Liver (tissue), 8 donors: ENCODE measurements at regions not wholly inside any gene's neighbourhood (a gene's known extent, or its start where the extent isn't known, plus 50 kb on each side); places are given as distances from the start of the nearest gene placed in this dataset.

Experiments
- DNase-seq: peaks from one replicate; pipeline ENCODE4 v3.0.0-alpha.2; 2017; ENCODE audit warnings: low spot score
- H3K27ac ChIP-seq, 2 donors: one replicate each; pipeline ENCODE4 v1.7.0; 2013; ENCODE audit warnings: inconsistent platforms in 2 of 2, low read length in 2 of 2, control low read depth in 1 of 2, low read depth in 1 of 2, mild to moderate bottlenecking in 1 of 2
- H3K27me3 ChIP-seq, 4 donors: one replicate each; pipeline versions ENCODE4 v1.6.1 to v1.7.0; 2013; ENCODE audit warnings: low read length in 3 of 4, inconsistent platforms in 1 of 4, mild to moderate bottlenecking in 1 of 4, moderate library complexity in 1 of 4; ENCODE audit not compliant: control insufficient read depth in 4 of 4, insufficient read depth in 4 of 4
- H3K36me3 ChIP-seq, 4 donors: one replicate each; pipeline versions ENCODE4 v1.6.1 to v1.7.0; 2013; ENCODE audit warnings: low read length in 3 of 4, mild to moderate bottlenecking in 3 of 4, low read depth in 1 of 4, moderate library complexity in 1 of 4; ENCODE audit not compliant: control insufficient read depth in 4 of 4, insufficient read depth in 3 of 4
- H3K4me1 ChIP-seq, 4 donors: one replicate each; pipeline versions ENCODE4 v1.6.1 to v1.7.0; 2013; ENCODE audit warnings: low read length in 3 of 4, mild to moderate bottlenecking in 3 of 4, moderate library complexity in 1 of 4; ENCODE audit not compliant: control insufficient read depth in 4 of 4, insufficient read depth in 4 of 4
- H3K4me3 ChIP-seq, 3 donors: one replicate each; pipeline versions ENCODE4 v1.6.1 to v1.7.0; 2013; ENCODE audit warnings: low read length in 3 of 3, control low read depth in 1 of 3, low read depth in 1 of 3, mild to moderate bottlenecking in 1 of 3
- H3K9ac ChIP-seq, 2 donors: one replicate each; pipeline ENCODE4 v1.7.0; 2013; ENCODE audit warnings: low read length in 2 of 2, mild to moderate bottlenecking in 2 of 2, moderate library complexity in 2 of 2, control low read depth in 1 of 2, low read depth in 1 of 2
- H3K9me3 ChIP-seq, 4 donors: one replicate each; pipeline versions ENCODE4 v1.6.1 to v1.7.0; 2013; ENCODE audit warnings: low read length in 3 of 4; ENCODE audit not compliant: control insufficient read depth in 4 of 4
- ATF3 ChIP-seq: IDR thresholded peaks from 2 replicates; pipeline ENCODE4 v1.6.1; 2016; ENCODE audit warnings: antibody characterized with exemption
- CTCF ChIP-seq: fragments of 150-350 bp; IDR thresholded peaks from 2 replicates; pipeline ENCODE4 v1.5.1; 2017; ENCODE audit warnings: improper control_type of control experiment, low read depth, low read length; ENCODE audit not compliant: missing input control
- FOXA1 ChIP-seq: IDR thresholded peaks from 2 replicates; pipeline ENCODE4 v1.6.1; 2016; ENCODE audit warnings: antibody characterized with exemption
- FOXA2 ChIP-seq: IDR thresholded peaks from 2 replicates; pipeline ENCODE4 v1.6.1; 2016; ENCODE audit warnings: antibody characterized with exemption
- GABPA ChIP-seq, 2 donors: IDR thresholded peaks in 1 of 2; conservative IDR thresholded peaks in 1 of 2; 2 replicates each; pipeline ENCODE4 v1.6.1; 2016; ENCODE audit warnings: antibody characterized with exemption in 2 of 2, mild to moderate bottlenecking in 1 of 2, moderate library complexity in 1 of 2
- HNF4A ChIP-seq, 2 donors: conservative IDR thresholded peaks; 2 replicates each; pipeline ENCODE4 v1.6.1; 2016; ENCODE audit warnings: antibody characterized with exemption in 2 of 2, mild to moderate bottlenecking in 2 of 2
- HNF4G ChIP-seq: IDR thresholded peaks from 2 replicates; pipeline ENCODE4 v1.6.1; 2016; ENCODE audit warnings: antibody characterized with exemption
- JUND ChIP-seq, 2 donors: IDR thresholded peaks; 2 replicates each; pipeline ENCODE4 v1.6.1; 2016; ENCODE audit warnings: antibody characterized with exemption in 2 of 2
- MAX ChIP-seq: IDR thresholded peaks from 2 replicates; pipeline ENCODE4 v1.6.1; 2016; ENCODE audit warnings: antibody characterized with exemption
- NR2F2 ChIP-seq: IDR thresholded peaks from 2 replicates; pipeline ENCODE4 v1.6.1; 2016; ENCODE audit warnings: antibody characterized with exemption
- RAD21 ChIP-seq, 2 donors: IDR thresholded peaks; 2 replicates each; pipeline ENCODE4 v1.6.1; 2016; ENCODE audit warnings: antibody characterized with exemption in 2 of 2, mild to moderate bottlenecking in 2 of 2
- REST ChIP-seq: IDR thresholded peaks from 2 replicates; pipeline ENCODE4 v1.6.1; 2016; ENCODE audit warnings: antibody characterized with exemption, mild to moderate bottlenecking
- RXRA ChIP-seq, 2 donors: IDR thresholded peaks; 2 replicates each; pipeline ENCODE4 v1.6.1; 2017 to 2018; ENCODE audit warnings: antibody characterized with exemption in 2 of 2, mild to moderate bottlenecking in 1 of 2
- SP1 ChIP-seq: IDR thresholded peaks from 2 replicates; pipeline ENCODE4 v1.6.1; 2018; ENCODE audit warnings: antibody characterized with exemption, mild to moderate bottlenecking
- TAF1 ChIP-seq: conservative IDR thresholded peaks from 2 replicates; pipeline ENCODE4 v1.6.1; 2016; ENCODE audit warnings: antibody characterized with exemption, mild to moderate bottlenecking
- YY1 ChIP-seq: IDR thresholded peaks from 2 replicates; pipeline ENCODE4 v1.6.1; 2016; ENCODE audit warnings: antibody characterized with exemption, mild to moderate bottlenecking
- WGBS: extraction: QIAGEN DNeasy Blood & Tissue Kit; methylation state at CpG from one replicate; pipeline ENCODE4 v1.1.7; 2013; 5-methylcytosine and 5-hydroxymethylcytosine counted together
- TF ChIP-seq, protein P1 (sequence below): IDR thresholded peaks from 2 replicates; pipeline ENCODE4 v1.6.1; 2016; ENCODE audit warnings: antibody characterized with exemption
- donor health status: healthy.
- donor health status: healthy.
- donor health status: healthy.
- donor health status: healthy.
- donor health status: healthy.

DNA sequence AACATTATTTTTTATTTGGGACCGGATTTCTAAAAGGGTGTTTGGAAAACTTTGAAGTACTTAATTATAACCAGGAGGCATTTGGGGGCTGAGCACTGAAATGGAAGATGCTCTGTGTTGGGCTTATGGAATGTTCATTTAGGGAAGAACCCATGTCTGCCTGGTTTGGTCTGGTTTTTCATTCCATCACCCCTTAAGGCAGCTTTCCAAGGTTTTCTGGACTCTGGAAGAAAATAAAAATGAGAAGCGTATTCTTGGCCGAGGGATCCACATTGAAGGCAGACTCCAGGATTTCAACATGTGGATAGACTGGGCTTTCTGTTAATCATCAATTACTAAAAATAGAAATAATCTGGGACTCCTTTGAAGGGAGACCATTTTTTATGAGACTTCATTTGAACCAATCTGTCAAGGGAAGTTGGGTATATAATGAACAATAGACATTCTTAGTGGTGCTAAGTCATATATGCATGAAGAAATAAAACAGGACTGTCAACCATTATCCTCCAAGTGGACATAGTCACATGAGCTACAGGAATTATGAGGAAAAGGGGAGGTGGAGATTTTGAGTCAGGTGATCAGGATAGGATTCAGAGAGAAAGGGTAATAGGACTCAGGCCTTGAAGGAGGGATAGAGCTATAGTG, 270.5 kb upstream of the ADAMTS9 start (continued):
- TF ChIP-seq REST, result no peak

- TF ChIP-seq HNF4A (conservative IDR thresholded peaks at IDR 0.05), result no peak
- no peak for TF ChIP-seq SP1
- TF ChIP-seq HNF4G, result no peak
- TF ChIP-seq RAD21 (IDR thresholded peaks at IDR 0.05), result no peak
- TF ChIP-seq, protein P1, sequence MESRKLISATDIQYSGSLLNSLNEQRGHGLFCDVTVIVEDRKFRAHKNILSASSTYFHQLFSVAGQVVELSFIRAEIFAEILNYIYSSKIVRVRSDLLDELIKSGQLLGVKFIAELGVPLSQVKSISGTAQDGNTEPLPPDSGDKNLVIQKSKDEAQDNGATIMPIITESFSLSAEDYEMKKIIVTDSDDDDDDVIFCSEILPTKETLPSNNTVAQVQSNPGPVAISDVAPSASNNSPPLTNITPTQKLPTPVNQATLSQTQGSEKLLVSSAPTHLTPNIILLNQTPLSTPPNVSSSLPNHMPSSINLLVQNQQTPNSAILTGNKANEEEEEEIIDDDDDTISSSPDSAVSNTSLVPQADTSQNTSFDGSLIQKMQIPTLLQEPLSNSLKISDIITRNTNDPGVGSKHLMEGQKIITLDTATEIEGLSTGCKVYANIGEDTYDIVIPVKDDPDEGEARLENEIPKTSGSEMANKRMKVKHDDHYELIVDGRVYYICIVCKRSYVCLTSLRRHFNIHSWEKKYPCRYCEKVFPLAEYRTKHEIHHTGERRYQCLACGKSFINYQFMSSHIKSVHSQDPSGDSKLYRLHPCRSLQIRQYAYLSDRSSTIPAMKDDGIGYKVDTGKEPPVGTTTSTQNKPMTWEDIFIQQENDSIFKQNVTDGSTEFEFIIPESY, result no peak
- TF ChIP-seq FOXA2, result no peak
- TF ChIP-seq NR2F2, result no peak
- no peak for TF ChIP-seq FOXA1
- TF ChIP-seq CTCF, result no peak
- no peak for TF ChIP-seq TAF1
- TF ChIP-seq JUND (IDR thresholded peaks at IDR 0.05), result no peak
- TF ChIP-seq ATF3, result no peak
- no peak for TF ChIP-seq RXRA (IDR thresholded peaks at IDR 0.05)
- no peak for TF ChIP-seq MAX
- TF ChIP-seq GABPA (IDR thresholded peaks at IDR 0.05 in 1 of 2, conservative IDR thresholded peaks at IDR 0.05 in 1 of 2), result no peak
- no peak for TF ChIP-seq YY1
- Histone ChIP-seq H3K4me1 (no peaks in the 10 kb centered on the region), H3K36me3 (no peaks in the 10 kb centered on the region), H3K4me3 (no peak overlapping the region), H3K9ac (no peak overlapping the region), H3K27ac (no peak overlapping the region), H3K27me3 (no peaks in the 10 kb centered on the region), H3K9me3 (no peaks in the 10 kb centered on the region)
- DNase-seq, result no peak
- WGBS, result 85% methylated on average over 6 of the region's 6 CpGs
These were observed 269.8 kb upstream of the ADAMTS9 start for GRCh38 chr3:64957408-64958198.
